ENCODE measurements at regions not wholly inside any gene's neighbourhood (a gene's known extent, or its start where the extent isn't known, plus 50 kb on each side); places are given as distances from the start of the nearest gene placed in this dataset. TPM values are rescaled to one million over a fixed set of nuclear protein-coding genes. Genes with fewer than 3 reads are reported as not detected.
A peak's percentile ranks its signal among the peaks of the same experiment; 100 is the strongest.
"Not testable (repeated sequence)": the region's sequence is repeated elsewhere in the genome, so short reads cannot be mapped to it uniquely, and the experiment has no call there.

DNA sequence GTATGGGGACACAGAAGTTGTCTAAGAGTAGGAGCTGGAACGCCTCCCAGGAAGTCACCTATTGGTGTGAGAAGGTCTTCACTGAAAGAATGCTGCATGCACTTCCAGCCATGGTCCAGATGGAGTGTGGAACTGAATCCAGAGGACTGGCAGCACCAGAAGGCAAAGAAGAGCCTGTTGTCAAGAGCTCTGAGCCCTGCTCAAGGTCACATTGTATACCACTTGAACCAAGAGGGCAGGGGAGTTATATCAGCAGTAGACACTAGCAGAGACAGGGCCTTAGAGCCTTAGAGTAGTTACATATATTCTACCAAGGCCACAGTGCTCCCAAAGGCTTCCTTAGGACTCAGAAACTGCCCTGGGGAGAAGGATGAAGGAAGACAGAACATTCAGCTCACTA is 130.8 kb upstream of the POC5 start:
- no peak for DNase-seq (ENCODE audit: low read depth in 2 of 3, low spot score in 2 of 3)

DNA sequence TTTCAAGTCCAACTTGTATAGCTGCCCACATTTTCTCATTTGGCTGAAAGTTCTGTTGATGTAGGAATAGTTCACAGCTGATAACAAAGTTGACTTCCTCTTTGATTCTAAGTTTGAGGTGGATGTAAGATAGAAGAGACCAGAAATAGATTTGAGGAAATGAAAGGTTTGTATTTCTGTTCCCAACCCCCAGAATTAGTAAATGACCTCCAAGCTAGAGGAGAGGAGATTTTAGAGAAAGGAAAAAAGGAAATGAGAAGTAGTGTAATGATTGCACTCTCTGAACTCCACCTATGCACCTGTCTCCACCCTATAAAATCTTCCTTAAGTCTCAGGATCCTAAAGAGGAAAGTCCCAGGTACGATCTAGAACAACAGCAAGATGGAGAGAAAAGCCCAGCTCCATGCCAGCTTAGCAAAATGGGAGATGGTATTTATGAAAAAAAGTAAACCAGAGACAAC is 130.4 kb upstream of the POC5 start:
- DNase-seq (ENCODE audit: low read depth in 2 of 3, low spot score in 2 of 3): peak in 1 of 3 donors; percentile 1

DNA sequence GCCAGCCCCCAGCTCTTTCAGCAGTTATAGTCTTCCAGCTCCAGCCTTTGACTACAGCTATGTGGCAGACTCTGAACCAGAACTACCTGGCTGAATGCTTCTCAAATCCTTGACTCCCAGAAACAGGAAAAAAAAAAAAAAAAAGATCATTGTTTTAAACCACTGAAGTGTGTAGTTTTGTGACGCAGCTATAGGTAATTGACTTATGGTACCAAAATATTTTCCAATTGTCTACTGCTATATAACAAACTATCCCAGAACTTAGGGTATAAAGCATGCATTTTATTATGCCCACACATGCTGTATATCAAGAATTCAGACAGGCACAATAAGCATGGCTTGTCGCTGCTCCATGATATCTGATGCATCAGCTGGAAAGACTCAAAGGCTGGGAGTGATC is 127.1 kb upstream of the POC5 start:
- no peak for DNase-seq (ENCODE audit: low read depth in 2 of 3, low spot score in 2 of 3)

GRCh38 chr5:75843319-75843718 is 126.1 kb upstream of the POC5 start:
- no peak for DNase-seq (ENCODE audit: low read depth in 2 of 3, low spot score in 2 of 3)

GRCh38 chr5:75839547-75839946 is 122.3 kb upstream of the POC5 start:
- DNase-seq (ENCODE audit: low read depth in 2 of 3, low spot score in 2 of 3): no peak

GRCh38 chr5:75837258-75837841 is 120.1 kb upstream of the POC5 start:
- no peak for DNase-seq (ENCODE audit: low read depth in 2 of 3, low spot score in 2 of 3)

DNA sequence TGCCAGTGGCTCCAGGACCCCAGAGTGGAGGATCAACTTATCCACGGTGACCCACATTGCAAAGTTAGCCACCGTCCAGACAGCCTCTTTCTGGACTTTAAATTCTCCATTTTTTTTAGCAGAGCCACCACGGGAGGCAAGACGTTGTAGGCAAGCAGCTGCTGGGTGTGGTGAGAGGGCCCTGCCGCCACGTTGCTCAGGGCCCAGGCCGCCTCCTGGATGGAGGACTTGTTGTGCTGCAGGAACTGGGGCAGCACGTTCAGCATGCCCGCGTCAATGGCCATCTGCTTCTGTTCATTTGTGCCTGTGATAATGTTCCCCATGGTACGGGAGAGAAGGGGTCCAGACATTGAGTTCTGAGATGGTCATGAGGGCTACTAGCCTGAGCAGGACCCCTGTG is 114.3 kb upstream of the POC5 start:
- no peak for DNase-seq (ENCODE audit: low read depth in 2 of 3, low spot score in 2 of 3)

DNA sequence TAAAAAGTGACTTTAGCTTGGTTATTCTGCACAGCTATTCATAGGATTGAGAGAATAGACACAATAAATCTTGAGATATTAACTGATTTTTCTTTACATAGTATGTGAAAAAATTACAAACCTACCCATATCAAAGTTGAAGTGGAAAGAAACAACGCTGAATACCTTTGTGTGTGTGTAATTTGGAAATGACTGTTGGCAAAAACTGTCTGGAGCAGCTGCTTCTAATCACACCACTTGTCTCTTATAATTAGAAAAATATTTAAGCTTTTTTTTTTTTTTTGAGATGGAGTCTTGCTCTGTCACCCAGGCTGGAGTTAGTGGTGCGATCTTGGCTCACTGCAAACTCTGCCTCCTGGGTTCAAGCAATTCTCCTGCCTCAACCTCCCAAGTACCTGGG is 110.8 kb upstream of the POC5 start:
- DNase-seq (ENCODE audit: low read depth in 2 of 3, low spot score in 2 of 3): no peak

- no peak for DNase-seq (ENCODE audit: low read depth in 2 of 3, low spot score in 2 of 3)
These were observed 107.1 kb upstream of the POC5 start for GRCh38 chr5:75824323-75824722.

GRCh38 chr5:75823811-75824210 is 106.6 kb upstream of the POC5 start:
- DNase-seq (ENCODE audit: low read depth in 2 of 3, low spot score in 2 of 3): no peak

DNA sequence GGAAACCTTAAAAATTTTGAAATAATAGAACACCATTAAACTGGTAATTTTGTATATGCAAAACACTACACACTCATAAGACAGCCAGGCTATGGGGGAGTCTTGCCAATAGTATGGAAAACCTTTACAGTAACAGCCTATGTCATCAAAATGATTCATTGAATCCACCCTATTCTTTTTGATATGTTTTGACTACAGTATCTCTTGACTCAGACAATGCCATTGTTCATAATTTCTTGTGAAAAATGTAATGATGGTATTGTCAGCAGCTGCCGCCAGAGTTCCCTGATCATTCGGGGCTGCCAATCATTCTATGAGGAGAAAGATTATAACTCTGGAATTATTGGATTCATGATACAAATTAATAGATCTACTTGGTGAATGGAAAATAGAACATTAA is 101.4 kb upstream of the POC5 start:
- DNase-seq (ENCODE audit: low read depth in 2 of 3, low spot score in 2 of 3): no peak

- DNase-seq (ENCODE audit: low read depth in 2 of 3, low spot score in 2 of 3): not testable (repeated sequence)
These were observed 82.5 kb upstream of the POC5 start for GRCh38 chr5:75799695-75800094.

DNA sequence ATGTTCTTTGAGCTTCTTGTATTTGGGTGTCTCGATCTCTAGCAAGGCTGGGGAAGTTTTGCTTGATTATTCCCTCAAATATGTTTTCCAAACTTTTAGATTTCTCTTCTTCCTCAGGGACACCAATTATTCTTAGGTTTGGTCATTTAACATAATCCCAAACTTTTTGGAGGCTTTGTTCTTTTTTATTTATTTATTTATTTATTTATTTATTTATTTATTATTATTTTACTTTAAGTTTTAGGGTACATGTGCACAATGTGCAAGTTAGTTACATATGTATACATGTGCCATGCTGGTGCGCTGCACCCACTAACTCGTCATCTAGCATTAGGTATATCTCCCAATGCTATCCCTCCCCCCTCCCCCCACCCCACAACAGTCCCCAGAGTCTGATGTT is 52.1 kb upstream of the POC5 start:
- not testable (repeated sequence) for DNase-seq (ENCODE audit: low read depth in 2 of 3, low spot score in 2 of 3)

Small RNA genes lying in the stretch of these regions (small RNA-seq; reads per million reads assigned to genes)
- not detected for gene AC108120.2

All from hematopoietic multipotent progenitor cell (in vitro differentiated cells).